Inflammatory macrophage treated with lipopolysaccharide for 1 hour (primary cell): ENCODE measurements at regions not wholly inside any gene's neighbourhood (a gene's known extent, or its start where the extent isn't known, plus 50 kb on each side); places are given as distances from the start of the nearest gene placed in this dataset.

Experiments used
- DNase-seq, 2 donors: peaks; one replicate each; pipeline ENCODE4 v3.0.0-alpha.2; 2020 to 2022

- no peak for DNase-seq
Observed at GRCh38 chr2:150153646-150154307, 333.7 kb downstream of the RND3 start.

- no peak for DNase-seq
Observed at GRCh38 chr2:150152230-150152629, 335.2 kb downstream of the RND3 start.

- DNase-seq: no peak
Observed at GRCh38 chr2:150150144-150150543, 337.3 kb downstream of the RND3 start.

GRCh38 chr2:150147889-150148683, 339.4 kb downstream of the RND3 start:
- DNase-seq: no peak

GRCh38 chr2:150146879-150147278, 340.6 kb downstream of the RND3 start:
- DNase-seq: no peak

- DNase-seq: no peak
Observed at GRCh38 chr2:150145299-150145692, 342.2 kb downstream of the RND3 start.

GRCh38 chr2:150144546-150145298, 342.7 kb downstream of the RND3 start:
- no peak for DNase-seq

GRCh38 chr2:150143087-150143536, 344.4 kb downstream of the RND3 start:
- no peak for DNase-seq

GRCh38 chr2:150142561-150142960, 344.9 kb downstream of the RND3 start:
- no peak for DNase-seq

GRCh38 chr2:150141226-150142001, 346.1 kb downstream of the RND3 start:
- DNase-seq: no peak

- DNase-seq: no peak
Observed at GRCh38 chr2:150140777-150141176, 346.7 kb downstream of the RND3 start.

- DNase-seq: no peak
Observed at GRCh38 chr2:150138587-150138986, 348.9 kb downstream of the RND3 start.

GRCh38 chr2:150137338-150138069, 350.0 kb downstream of the RND3 start:
- no peak for DNase-seq

- no peak for DNase-seq
Observed at GRCh38 chr2:150136893-150137292, 350.6 kb downstream of the RND3 start.

GRCh38 chr2:150136401-150136800, 351.1 kb downstream of the RND3 start:
- no peak for DNase-seq

GRCh38 chr2:150135223-150135883, 352.1 kb downstream of the RND3 start:
- no peak for DNase-seq

- DNase-seq: no peak
Observed at GRCh38 chr2:150134223-150134857, 353.1 kb downstream of the RND3 start.

GRCh38 chr2:150133623-150134022, 353.8 kb downstream of the RND3 start:
- DNase-seq: no peak

- no peak for DNase-seq
Observed at GRCh38 chr2:150129921-150130575, 357.4 kb downstream of the RND3 start.

- no peak for DNase-seq
Observed at GRCh38 chr2:150127995-150128394, 359.5 kb downstream of the RND3 start.
